HG02885 (cell line): ENCODE measurements at regions not wholly inside any gene's neighbourhood (a gene's known extent, or its start where the extent isn't known, plus 50 kb on each side); places are given as distances from the start of the nearest gene placed in this dataset.
A peak's percentile ranks its signal among the peaks of the same experiment; 100 is the strongest.

ENCODE experiments used
- ATAC-seq: cut with Tn5 transposase; IDR thresholded peaks from one replicate; pipeline ENCODE4 v1.9.1; 2021; ENCODE audit warnings: mild to moderate bottlenecking; ENCODE audit not compliant: unreplicated experiment, poor library complexity

GRCh38 chr2:181326661-181327060 is 130.5 kb upstream of the ITGA4 start:
- no peak for ATAC-seq

- no peak for ATAC-seq
These were observed 126.9 kb upstream of the ITGA4 start for GRCh38 chr2:181330286-181330685.

- ATAC-seq: no peak
These were observed 125.1 kb upstream of the ITGA4 start for GRCh38 chr2:181332044-181332605.

GRCh38 chr2:181334158-181334826 is 122.9 kb upstream of the ITGA4 start:
- ATAC-seq: no peak

GRCh38 chr2:181340891-181341290 is 116.3 kb upstream of the ITGA4 start:
- ATAC-seq: no peak

- ATAC-seq: no peak
These were observed 115.2 kb upstream of the ITGA4 start for GRCh38 chr2:181341855-181342600.

GRCh38 chr2:181348107-181348837 is 108.9 kb upstream of the ITGA4 start:
- peak; percentile 90 for ATAC-seq

- no peak for ATAC-seq
These were observed 105.0 kb upstream of the ITGA4 start for GRCh38 chr2:181352158-181352557.

- ATAC-seq: no peak
These were observed 102.6 kb upstream of the ITGA4 start for GRCh38 chr2:181354626-181355025.

GRCh38 chr2:181356526-181357130 is 100.6 kb upstream of the ITGA4 start:
- ATAC-seq: no peak

- ATAC-seq: peak; percentile 64
These were observed 99.2 kb upstream of the ITGA4 start for GRCh38 chr2:181357979-181358378.

- no peak for ATAC-seq
These were observed 94.6 kb upstream of the ITGA4 start for GRCh38 chr2:181362561-181362960.

- ATAC-seq: no peak
These were observed 94.0 kb upstream of the ITGA4 start for GRCh38 chr2:181363164-181363563.

GRCh38 chr2:181364492-181365170 is 92.6 kb upstream of the ITGA4 start:
- no peak for ATAC-seq

GRCh38 chr2:181366675-181367175 is 90.5 kb upstream of the ITGA4 start:
- no peak for ATAC-seq

- ATAC-seq: no peak
These were observed 89.8 kb upstream of the ITGA4 start for GRCh38 chr2:181367411-181367810.

- no peak for ATAC-seq
These were observed 89.2 kb upstream of the ITGA4 start for GRCh38 chr2:181367906-181368435.

- no peak for ATAC-seq
These were observed 87.1 kb upstream of the ITGA4 start for GRCh38 chr2:181370126-181370525.

GRCh38 chr2:181371195-181371594 is 86.0 kb upstream of the ITGA4 start:
- no peak for ATAC-seq
